Effector memory CD8-positive, alpha-beta T cell (primary cell): ENCODE measurements at regions not wholly inside any gene's neighbourhood (a gene's known extent, or its start where the extent isn't known, plus 50 kb on each side); places are given as distances from the start of the nearest gene placed in this dataset.

Experiments used
- ATAC-seq: fragments of 150-1000 bp; cut with Tn5 transposase; replicated peaks from 2 replicates; pipeline ENCODE4 v1.10.0; 2021; ENCODE audit warnings: mild to moderate bottlenecking, moderate library complexity
- DNase-seq, 3 experiments: peaks; one replicate each; pipeline ENCODE4 v3.0.0; 2021
- H3K27ac Mint-ChIP-seq, 2 donors: one replicate each; pipeline ENCODE4 v1.8.0; 2022; ENCODE audit warnings: mild to moderate bottlenecking in 2 of 2, mixed read lengths in 2 of 2, moderate library complexity in 2 of 2
- H3K27me3 Mint-ChIP-seq, 2 donors: one replicate each; pipeline ENCODE4 v1.8.0; 2022; ENCODE audit warnings: mixed read lengths in 2 of 2
- H3K36me3 Mint-ChIP-seq: one replicate; pipeline ENCODE4 v1.8.0; 2022; ENCODE audit warnings: mild to moderate bottlenecking, moderate library complexity, mixed read lengths; ENCODE audit not compliant: insufficient read depth
- H3K4me1 Mint-ChIP-seq, 2 donors: one replicate each; pipeline ENCODE4 v1.8.0; 2022; ENCODE audit warnings: low read depth in 2 of 2, mixed read lengths in 2 of 2
- H3K4me3 Mint-ChIP-seq, 2 donors: one replicate each; pipeline ENCODE4 v1.8.0; 2022; ENCODE audit warnings: mild to moderate bottlenecking in 2 of 2, mixed read lengths in 2 of 2, moderate library complexity in 2 of 2
- H3K9me3 Mint-ChIP-seq, 2 donors: one replicate each; pipeline ENCODE4 v1.8.0; 2022; ENCODE audit warnings: mixed read lengths in 2 of 2

- no peaks in the 10 kb centered on the region for H3K9me3 Mint-ChIP-seq
- H3K4me1 Mint-ChIP-seq: no peaks in the 10 kb centered on the region
- peaks cover 5 to 16% of the 10 kb centered on the region in 2 donors for H3K27me3 Mint-ChIP-seq
- H3K36me3 Mint-ChIP-seq: no peaks in the 10 kb centered on the region
- H3K4me3 Mint-ChIP-seq: no peak overlapping the region
- ATAC-seq: no peak
- H3K27ac Mint-ChIP-seq: no peak overlapping the region
- DNase-seq: no peak
These were observed 1241.7 kb downstream of the GATA3 start for GRCh38 chr10:9296190-9296589.

DNA sequence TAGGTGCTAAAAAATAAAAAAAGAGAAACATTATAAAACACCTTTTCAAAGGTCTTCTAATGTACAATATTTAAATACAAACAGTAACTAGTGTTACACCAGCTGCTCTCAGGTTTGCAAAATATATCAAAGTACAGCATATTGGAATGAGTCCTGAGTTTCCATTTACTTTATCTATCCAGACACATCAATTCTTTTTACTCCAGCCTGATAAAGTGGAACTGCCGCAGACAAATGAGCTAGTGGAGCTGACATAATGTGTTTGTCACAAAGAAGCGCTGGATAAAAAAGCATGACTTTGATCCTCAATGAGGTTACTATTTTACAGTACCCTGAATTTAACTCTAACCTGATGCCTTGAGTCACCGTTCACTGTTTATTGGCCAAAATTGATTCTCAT lies 1243.1 kb downstream of the GATA3 start:
- DNase-seq: no peak
- H3K36me3 Mint-ChIP-seq: no peaks in the 10 kb centered on the region
- no peak for ATAC-seq
- H3K4me1 Mint-ChIP-seq: no peaks in the 10 kb centered on the region
- no peaks in the 10 kb centered on the region for H3K9me3 Mint-ChIP-seq
- H3K27me3 Mint-ChIP-seq: peaks cover 5 to 16% of the 10 kb centered on the region in 2 donors
- no peak overlapping the region for H3K27ac Mint-ChIP-seq
- no peak overlapping the region for H3K4me3 Mint-ChIP-seq

- ATAC-seq: no peak
- H3K27ac Mint-ChIP-seq: no peak overlapping the region
- no peak overlapping the region for H3K4me3 Mint-ChIP-seq
- no peaks in the 10 kb centered on the region for H3K9me3 Mint-ChIP-seq
- no peaks in the 10 kb centered on the region for H3K36me3 Mint-ChIP-seq
- peaks cover 8 to 24% of the 10 kb centered on the region in 2 donors for H3K27me3 Mint-ChIP-seq
- H3K4me1 Mint-ChIP-seq: no peaks in the 10 kb centered on the region
- DNase-seq: no peak
These were observed 1245.5 kb downstream of the GATA3 start for GRCh38 chr10:9299966-9300365.

DNA sequence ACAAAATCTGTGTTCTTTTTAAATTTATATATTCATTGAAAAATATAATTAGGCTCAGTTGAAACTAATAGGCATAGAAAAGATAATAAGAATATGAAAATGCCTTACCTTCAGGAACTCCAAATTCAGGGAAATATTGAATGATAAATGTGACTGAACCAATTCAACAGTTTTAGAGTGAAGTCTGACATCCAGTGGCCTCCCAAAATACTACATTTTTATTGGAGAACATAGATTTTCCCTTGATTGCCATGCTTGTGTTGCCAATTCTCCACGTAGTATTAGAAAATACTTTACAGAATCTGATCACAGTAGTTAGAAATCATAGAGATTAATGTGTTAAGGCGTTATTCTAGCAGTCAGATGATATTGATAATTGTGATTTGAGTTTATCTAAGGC lies 1246.7 kb downstream of the GATA3 start:
- DNase-seq (no peak), ATAC-seq (no peak)
- Mint-ChIP-seq H3K4me3 (no peak overlapping the region), H3K9me3 (no peaks in the 10 kb centered on the region), H3K4me1 (no peaks in the 10 kb centered on the region), H3K27me3 (peaks cover 18 to 33% of the 10 kb centered on the region in 2 donors), H3K27ac (no peak overlapping the region), H3K36me3 (no peaks in the 10 kb centered on the region)

DNA sequence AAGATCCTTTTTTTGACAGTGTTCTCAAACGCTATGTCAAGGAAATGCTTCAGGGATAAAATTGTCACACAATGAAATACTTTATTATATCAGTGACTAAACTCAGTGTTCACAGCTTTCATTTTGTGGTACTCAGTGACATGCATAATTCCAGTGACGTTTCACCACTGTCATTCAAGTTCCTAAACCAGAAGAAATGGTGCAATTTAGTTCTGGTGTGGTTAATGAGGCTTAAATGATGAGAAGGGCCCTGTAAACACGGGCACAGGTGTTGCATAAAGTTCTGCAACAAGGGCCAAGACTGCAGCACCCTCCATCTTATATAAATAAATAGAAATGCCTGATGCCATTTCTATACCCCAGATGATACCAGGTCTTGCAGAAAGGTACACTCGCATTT lies 1247.1 kb downstream of the GATA3 start:
- peaks cover 19 to 33% of the 10 kb centered on the region in 2 donors for H3K27me3 Mint-ChIP-seq
- ATAC-seq: no peak
- H3K27ac Mint-ChIP-seq: no peak overlapping the region
- DNase-seq: no peak
- no peaks in the 10 kb centered on the region for H3K9me3 Mint-ChIP-seq
- no peaks in the 10 kb centered on the region for H3K4me1 Mint-ChIP-seq
- H3K36me3 Mint-ChIP-seq: no peaks in the 10 kb centered on the region
- H3K4me3 Mint-ChIP-seq: no peak overlapping the region

DNA sequence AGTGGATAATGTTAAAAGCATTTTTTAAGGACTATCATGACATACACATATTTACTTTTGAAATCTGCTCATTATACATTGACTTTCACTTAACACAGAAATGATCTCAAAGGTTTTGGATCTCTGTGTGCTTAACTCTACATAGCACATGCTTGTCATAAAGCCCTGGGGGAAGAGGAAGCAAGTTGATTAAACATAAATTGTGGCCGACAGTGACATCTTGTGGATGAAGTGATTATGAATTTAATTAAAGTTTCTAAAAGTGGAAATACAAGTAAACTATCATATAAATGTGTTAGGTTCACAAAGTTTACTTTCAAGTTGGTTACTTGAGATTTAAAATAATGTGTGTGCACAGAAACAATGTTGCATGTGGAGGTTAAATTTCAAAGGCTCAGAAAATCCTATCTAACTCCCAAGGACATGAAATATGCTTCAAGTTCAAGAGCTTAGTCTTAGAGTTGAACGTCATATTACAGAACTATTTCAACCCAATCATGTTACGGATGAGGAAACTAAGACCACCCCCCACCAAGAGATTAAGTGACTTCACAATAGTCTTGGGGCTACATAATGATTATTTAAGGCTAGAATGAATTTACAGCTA lies 1247.8 kb downstream of the GATA3 start:
- DNase-seq: peak; percentile 3 to 15 (median 9)
- Mint-ChIP-seq H3K9me3 (no peaks in the 10 kb centered on the region), H3K27ac (no peak overlapping the region), H3K27me3 (peaks cover 18 to 35% of the 10 kb centered on the region in 2 donors), H3K36me3 (no peaks in the 10 kb centered on the region), H3K4me3 (no peak overlapping the region), H3K4me1 (no peaks in the 10 kb centered on the region)
- ATAC-seq: no peak

DNA sequence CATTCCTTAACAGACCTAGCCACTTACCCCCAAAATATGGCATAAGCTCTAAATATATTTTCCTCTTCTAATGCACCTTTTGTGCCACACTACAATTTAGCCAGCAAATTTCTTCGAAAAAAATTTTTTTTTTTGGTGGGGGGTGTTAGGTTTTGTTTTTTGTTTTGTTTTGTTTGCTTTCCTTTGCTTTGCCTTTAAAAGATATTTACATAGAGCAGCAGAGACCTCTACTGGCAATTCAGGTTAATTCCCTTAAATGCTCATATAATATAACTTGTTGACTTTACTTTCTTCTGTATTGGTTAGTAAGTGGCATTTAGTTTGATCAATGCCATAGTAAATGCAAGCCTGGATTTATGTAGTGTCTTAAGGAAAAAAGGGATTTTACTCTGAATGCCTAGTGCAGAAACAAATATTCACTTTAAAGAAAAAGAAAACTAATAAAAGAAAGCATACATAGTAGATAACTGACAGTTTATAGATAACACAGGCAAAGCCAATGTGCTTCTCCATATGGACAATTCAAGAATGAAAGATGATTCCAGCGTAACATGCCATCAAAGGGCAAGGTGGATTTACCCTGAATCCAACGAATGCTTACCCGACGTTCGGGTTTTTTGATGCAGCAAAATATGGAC lies 1250.6 kb downstream of the GATA3 start:
- Mint-ChIP-seq H3K9me3 (no peaks in the 10 kb centered on the region), H3K4me3 (no peak overlapping the region), H3K27me3 (peaks cover 18 to 42% of the 10 kb centered on the region in 2 donors), H3K36me3 (no peaks in the 10 kb centered on the region), H3K4me1 (no peaks in the 10 kb centered on the region), H3K27ac (no peak overlapping the region)
- no peak for DNase-seq
- no peak for ATAC-seq

GRCh38 chr10:9311702-9312499 lies 1257.4 kb downstream of the GATA3 start:
- no peaks in the 10 kb centered on the region for H3K4me1 Mint-ChIP-seq
- no peak for ATAC-seq

DNA sequence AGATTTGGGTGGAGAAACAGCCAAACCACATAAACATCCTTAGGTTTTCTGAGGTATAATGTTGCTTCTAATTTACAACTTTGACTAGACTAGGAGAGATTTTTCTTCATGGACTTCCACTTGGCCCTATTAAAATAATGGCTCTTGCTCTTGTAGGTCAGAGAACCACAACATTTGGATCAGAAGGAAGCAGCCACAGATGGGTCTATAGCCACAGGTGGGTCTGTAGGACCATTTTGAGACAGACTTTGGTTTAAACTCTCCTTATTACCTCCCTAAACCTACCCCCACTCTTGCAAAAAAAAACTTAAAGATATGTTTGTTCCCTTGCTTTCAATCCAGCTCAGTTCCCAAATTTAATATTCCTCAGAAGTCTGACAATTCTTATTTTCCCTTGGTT lies 1260.8 kb downstream of the GATA3 start:
- H3K36me3 Mint-ChIP-seq: no peaks in the 10 kb centered on the region
- DNase-seq: no peak
- ATAC-seq: no peak
- no peak overlapping the region for H3K4me3 Mint-ChIP-seq
- no peak overlapping the region for H3K27ac Mint-ChIP-seq
- H3K4me1 Mint-ChIP-seq: no peaks in the 10 kb centered on the region
- peaks cover 22 to 26% of the 10 kb centered on the region in 2 donors for H3K27me3 Mint-ChIP-seq
- H3K9me3 Mint-ChIP-seq: no peaks in the 10 kb centered on the region

More at GRCh38 chr10:9311702-9312499, 1257.4 kb downstream of the GATA3 start:
- DNase-seq: no peak
- Mint-ChIP-seq H3K27me3 (peaks cover 17 to 42% of the 10 kb centered on the region in 2 donors), H3K9me3 (no peaks in the 10 kb centered on the region), H3K36me3 (no peaks in the 10 kb centered on the region), H3K4me3 (no peak overlapping the region), H3K27ac (no peak overlapping the region)

- no peak overlapping the region for H3K27ac Mint-ChIP-seq
- ATAC-seq: peak; percentile 63
- H3K4me1 Mint-ChIP-seq: no peaks in the 10 kb centered on the region
- H3K36me3 Mint-ChIP-seq: no peaks in the 10 kb centered on the region
- DNase-seq: no peak
- H3K9me3 Mint-ChIP-seq: no peaks in the 10 kb centered on the region
- peaks cover 29 to 50% of the 10 kb centered on the region in 2 donors for H3K27me3 Mint-ChIP-seq
- no peak overlapping the region for H3K4me3 Mint-ChIP-seq
These were observed 1277.1 kb downstream of the GATA3 start for GRCh38 chr10:9331583-9332008.

DNA sequence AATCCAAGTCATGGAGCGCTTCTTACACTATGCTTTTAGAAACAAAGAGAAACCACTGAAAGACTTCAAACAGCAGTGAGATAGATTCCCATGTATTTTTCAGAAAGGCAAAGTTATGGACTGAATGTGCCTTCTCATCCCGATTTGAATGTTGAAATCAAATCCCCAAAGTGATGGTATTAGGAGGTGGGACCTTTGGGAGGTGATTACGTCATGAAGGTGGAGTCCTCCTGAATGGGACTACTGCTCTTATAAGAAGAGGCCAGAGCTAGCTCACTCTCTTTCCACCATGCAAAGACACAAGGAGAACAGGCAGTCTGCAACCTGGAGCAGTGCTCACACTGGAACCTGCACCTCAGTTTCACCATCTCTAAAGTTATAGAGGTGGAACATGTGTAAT lies 1279.8 kb downstream of the GATA3 start:
- Mint-ChIP-seq H3K27me3 (peaks cover 32 to 45% of the 10 kb centered on the region in 2 donors), H3K4me1 (no peaks in the 10 kb centered on the region), H3K36me3 (no peaks in the 10 kb centered on the region), H3K27ac (no peak overlapping the region), H3K9me3 (no peaks in the 10 kb centered on the region), H3K4me3 (no peak overlapping the region)
- ATAC-seq (no peak), DNase-seq (no peak)

- Mint-ChIP-seq H3K36me3 (no peaks in the 10 kb centered on the region), H3K27me3 (peaks cover 20 to 24% of the 10 kb centered on the region in 2 donors), H3K9me3 (no peaks in the 10 kb centered on the region), H3K4me3 (no peak overlapping the region), H3K4me1 (no peaks in the 10 kb centered on the region), H3K27ac (no peak overlapping the region)
- ATAC-seq: no peak
- DNase-seq: no peak
These were observed 1285.2 kb downstream of the GATA3 start for GRCh38 chr10:9339716-9340115.

- no peak overlapping the region for H3K4me3 Mint-ChIP-seq
- no peak overlapping the region for H3K27ac Mint-ChIP-seq
- no peak for DNase-seq
- no peaks in the 10 kb centered on the region for H3K36me3 Mint-ChIP-seq
- no peaks in the 10 kb centered on the region for H3K4me1 Mint-ChIP-seq
- no peak for ATAC-seq
- no peaks in the 10 kb centered on the region for H3K9me3 Mint-ChIP-seq
- peaks cover 10 to 17% of the 10 kb centered on the region in 2 donors for H3K27me3 Mint-ChIP-seq
These were observed 1288.5 kb downstream of the GATA3 start for GRCh38 chr10:9342885-9343570.
